Mucosa of stomach (tissue), 1 donor: ENCODE measurements at regions not wholly inside any gene's neighbourhood (a gene's known extent, or its start where the extent isn't known, plus 50 kb on each side); places are given as distances from the start of the nearest gene placed in this dataset.

Experiments
- H3K27me3 ChIP-seq: one replicate; pipeline ENCODE4 v1.7.0; 2013; ENCODE audit warnings: mild to moderate bottlenecking, low read length; ENCODE audit not compliant: control insufficient read depth, insufficient read depth
- H3K36me3 ChIP-seq: one replicate; pipeline ENCODE4 v1.7.0; 2013; ENCODE audit warnings: low read length; ENCODE audit not compliant: control insufficient read depth, insufficient read depth
- H3K4me1 ChIP-seq: one replicate; pipeline ENCODE4 v1.7.0; 2013; ENCODE audit warnings: mild to moderate bottlenecking, low read length; ENCODE audit not compliant: control insufficient read depth, insufficient read depth
- H3K4me3 ChIP-seq: one replicate; pipeline ENCODE4 v1.7.0; 2013; ENCODE audit warnings: low read length
- H3K9ac ChIP-seq: one replicate; pipeline ENCODE4 v1.7.0; 2013; ENCODE audit warnings: mild to moderate bottlenecking, low read length, moderate library complexity
- H3K9me3 ChIP-seq: one replicate; pipeline ENCODE4 v1.7.0; 2013; ENCODE audit warnings: mild to moderate bottlenecking, low read length, moderate library complexity; ENCODE audit not compliant: control insufficient read depth
- donor health status: Pancreatic carcinoma.

DNA sequence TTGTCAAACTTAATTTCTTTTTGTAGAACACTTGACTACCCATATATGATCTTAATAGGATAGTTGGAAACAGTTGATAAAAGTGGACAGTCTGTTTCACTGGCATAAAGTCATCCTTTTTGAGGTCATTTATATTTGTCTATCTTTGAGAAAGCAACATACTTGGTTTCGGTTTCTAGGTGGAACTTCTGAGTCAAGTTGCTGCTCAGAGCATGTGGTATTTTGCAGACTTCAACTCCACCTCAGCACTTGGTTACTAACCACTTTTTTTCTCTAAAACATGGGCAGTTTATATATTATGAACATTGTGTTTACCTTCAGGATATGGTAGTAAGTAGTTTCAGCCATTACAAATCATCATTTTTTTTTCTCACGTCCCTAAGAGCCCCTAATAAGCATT lies 1749.0 kb upstream of the C9orf72 start:
- Histone ChIP-seq H3K36me3 (no peaks in the 10 kb centered on the region), H3K27me3 (no peaks in the 10 kb centered on the region), H3K9ac (no peak overlapping the region), H3K4me3 (no peak overlapping the region), H3K4me1 (no peaks in the 10 kb centered on the region), H3K9me3 (no peaks in the 10 kb centered on the region)

DNA sequence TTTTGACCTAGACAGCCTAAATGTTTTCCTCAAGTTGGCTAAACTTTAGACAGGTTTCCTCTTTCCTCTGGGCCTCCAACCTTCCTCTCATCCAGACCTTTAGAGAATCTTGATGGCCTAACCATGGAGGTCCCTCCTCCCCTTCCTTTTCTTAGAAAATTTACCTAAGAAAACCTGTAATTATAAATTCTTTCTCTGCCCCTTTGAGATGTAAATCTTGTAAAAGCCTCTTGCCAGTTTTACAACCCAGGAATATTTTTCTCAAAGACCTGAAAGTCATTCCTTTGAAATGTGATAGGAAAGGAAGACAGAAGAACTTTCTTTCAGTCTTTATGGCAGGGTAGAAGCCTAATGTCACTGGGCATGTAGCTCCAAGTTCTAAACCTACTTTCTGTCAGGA lies 1752.6 kb upstream of the C9orf72 start:
- H3K27me3 ChIP-seq = no peaks in the 10 kb centered on the region
- H3K9ac ChIP-seq = no peak overlapping the region
- no peaks in the 10 kb centered on the region for H3K36me3 ChIP-seq
- H3K9me3 ChIP-seq = no peaks in the 10 kb centered on the region
- no peak overlapping the region for H3K4me3 ChIP-seq
- H3K4me1 ChIP-seq = no peaks in the 10 kb centered on the region

DNA sequence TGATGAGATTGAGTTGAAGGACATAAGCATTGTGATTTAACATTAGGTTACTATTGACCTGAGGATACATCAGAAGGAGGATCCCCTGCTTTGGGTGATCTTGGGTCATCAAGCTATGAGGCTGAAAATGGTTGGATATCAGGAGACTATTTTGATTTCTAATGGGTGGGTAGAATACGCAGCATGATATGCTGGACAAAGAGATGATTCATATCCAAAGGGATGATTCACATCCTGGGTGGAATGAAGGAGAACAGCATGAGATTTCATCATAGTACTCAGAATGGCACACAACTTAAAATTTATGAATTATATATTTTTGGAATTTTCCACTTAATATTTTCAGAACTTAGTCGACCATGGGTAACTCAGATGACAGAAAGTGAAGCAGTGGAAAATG lies 1759.5 kb upstream of the C9orf72 start:
- H3K9ac ChIP-seq = no peak overlapping the region
- no peak overlapping the region for H3K4me3 ChIP-seq
- no peaks in the 10 kb centered on the region for H3K4me1 ChIP-seq
- no peaks in the 10 kb centered on the region for H3K27me3 ChIP-seq
- H3K9me3 ChIP-seq = no peaks in the 10 kb centered on the region
- H3K36me3 ChIP-seq = no peaks in the 10 kb centered on the region

DNA sequence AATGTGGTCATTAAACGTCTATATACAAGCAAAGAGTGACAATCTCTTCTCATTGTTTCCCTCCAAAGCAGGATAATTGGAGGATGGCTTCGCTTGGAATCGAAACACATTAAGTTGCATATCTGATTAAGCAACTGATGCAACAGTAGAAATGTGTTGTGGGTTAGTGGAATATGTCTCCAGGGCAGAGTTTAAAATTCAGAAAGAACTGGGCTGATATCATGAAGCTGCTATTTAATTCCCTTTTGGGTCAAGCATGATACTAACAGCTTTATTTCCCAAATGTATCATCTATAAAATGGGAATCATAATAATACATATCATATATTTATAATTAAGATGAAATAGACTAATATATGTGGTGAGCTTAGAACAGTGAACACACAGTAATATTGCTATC lies 1763.0 kb upstream of the C9orf72 start:
- Histone ChIP-seq H3K36me3 (no peaks in the 10 kb centered on the region), H3K9ac (no peak overlapping the region), H3K9me3 (no peaks in the 10 kb centered on the region), H3K4me3 (no peak overlapping the region), H3K4me1 (no peaks in the 10 kb centered on the region), H3K27me3 (no peaks in the 10 kb centered on the region)

DNA sequence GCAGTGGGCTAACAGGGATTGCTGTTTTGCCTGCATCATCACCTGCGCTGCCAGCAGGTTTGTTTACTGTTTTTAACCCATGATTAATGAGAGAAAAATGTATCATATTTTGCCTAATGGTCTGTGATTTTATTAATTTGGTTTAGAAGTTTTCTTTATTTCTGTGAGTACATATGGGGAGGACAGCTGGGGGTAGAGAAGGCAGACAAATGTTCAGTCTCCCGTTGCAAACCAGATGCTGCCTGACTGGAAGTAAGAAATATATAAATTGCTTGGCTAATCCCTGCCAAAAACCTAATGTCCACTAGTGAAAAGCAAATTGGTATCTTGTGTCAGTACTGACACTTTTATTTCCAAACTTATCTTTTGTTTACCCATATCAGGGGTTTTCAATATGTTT lies 1766.1 kb upstream of the C9orf72 start:
- no peaks in the 10 kb centered on the region for H3K4me1 ChIP-seq
- H3K9me3 ChIP-seq = no peaks in the 10 kb centered on the region
- H3K27me3 ChIP-seq = no peaks in the 10 kb centered on the region
- no peaks in the 10 kb centered on the region for H3K36me3 ChIP-seq
- no peak overlapping the region for H3K9ac ChIP-seq
- no peak overlapping the region for H3K4me3 ChIP-seq

DNA sequence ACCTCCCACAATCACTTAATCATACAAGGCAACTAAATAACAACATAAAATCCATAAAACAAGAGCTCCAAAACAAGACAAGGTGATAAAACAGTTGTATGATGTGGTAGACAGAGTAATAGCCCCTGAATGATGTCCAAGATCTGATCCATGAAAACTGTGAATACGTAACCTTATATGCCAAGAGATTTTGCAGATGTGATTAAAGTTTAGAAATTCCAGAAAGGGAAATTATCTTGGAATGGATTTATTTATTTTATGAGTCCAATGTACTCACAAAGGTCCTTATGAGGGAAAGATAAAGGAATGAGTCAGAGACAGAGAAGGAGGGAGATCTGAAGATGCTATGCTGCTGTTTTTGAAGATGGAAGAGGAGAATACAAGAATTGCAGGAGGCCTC lies 1775.7 kb upstream of the C9orf72 start:
- H3K36me3 ChIP-seq = no peaks in the 10 kb centered on the region
- no peaks in the 10 kb centered on the region for H3K4me1 ChIP-seq
- no peak overlapping the region for H3K9ac ChIP-seq
- H3K9me3 ChIP-seq = no peaks in the 10 kb centered on the region
- no peaks in the 10 kb centered on the region for H3K27me3 ChIP-seq
- no peak overlapping the region for H3K4me3 ChIP-seq

DNA sequence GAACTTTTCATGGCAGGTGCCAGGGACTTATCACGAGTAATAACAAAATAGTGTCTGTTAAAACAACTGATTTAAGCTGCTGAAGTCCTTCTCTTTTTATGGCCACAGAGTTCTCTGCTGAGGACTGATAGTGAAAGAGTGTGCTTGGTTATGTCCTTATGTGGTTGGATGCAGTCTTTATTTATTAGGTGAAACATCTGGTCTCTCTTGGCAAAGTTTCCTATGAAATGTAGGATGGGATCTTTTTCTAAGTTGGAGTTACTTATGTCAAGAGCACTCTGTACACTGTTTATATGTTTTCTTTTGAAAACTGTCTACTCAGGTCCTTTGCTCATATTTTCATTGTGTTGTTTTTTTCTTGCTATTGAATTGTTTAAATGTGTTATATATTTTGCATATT lies 1816.1 kb upstream of the C9orf72 start:
- no peaks in the 10 kb centered on the region for H3K4me1 ChIP-seq
- no peak overlapping the region for H3K4me3 ChIP-seq
- no peaks in the 10 kb centered on the region for H3K9me3 ChIP-seq
- no peak overlapping the region for H3K9ac ChIP-seq
- no peaks in the 10 kb centered on the region for H3K27me3 ChIP-seq
- no peaks in the 10 kb centered on the region for H3K36me3 ChIP-seq

DNA sequence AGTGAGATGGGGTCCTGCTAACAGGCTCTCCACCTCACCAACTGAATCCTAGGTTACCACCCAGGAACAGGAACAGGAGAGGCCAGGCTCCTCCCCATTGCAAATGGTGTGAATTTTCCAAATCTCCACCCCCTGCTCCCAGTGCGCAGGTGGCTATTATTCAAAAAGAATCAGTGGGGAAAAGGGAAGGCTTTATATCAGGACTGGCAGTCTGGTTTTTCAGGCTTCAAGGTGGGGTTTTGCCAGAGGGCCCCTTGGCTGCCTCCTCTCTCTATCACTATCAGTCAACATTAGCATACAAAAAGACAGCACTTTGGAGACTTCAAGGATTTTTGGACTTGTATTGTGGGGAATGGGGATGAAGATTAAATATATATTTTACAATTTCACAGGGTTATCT lies 1817.6 kb upstream of the C9orf72 start:
- no peaks in the 10 kb centered on the region for H3K9me3 ChIP-seq
- H3K4me3 ChIP-seq = no peak overlapping the region
- no peak overlapping the region for H3K9ac ChIP-seq
- no peaks in the 10 kb centered on the region for H3K27me3 ChIP-seq
- no peaks in the 10 kb centered on the region for H3K36me3 ChIP-seq
- H3K4me1 ChIP-seq = no peaks in the 10 kb centered on the region

DNA sequence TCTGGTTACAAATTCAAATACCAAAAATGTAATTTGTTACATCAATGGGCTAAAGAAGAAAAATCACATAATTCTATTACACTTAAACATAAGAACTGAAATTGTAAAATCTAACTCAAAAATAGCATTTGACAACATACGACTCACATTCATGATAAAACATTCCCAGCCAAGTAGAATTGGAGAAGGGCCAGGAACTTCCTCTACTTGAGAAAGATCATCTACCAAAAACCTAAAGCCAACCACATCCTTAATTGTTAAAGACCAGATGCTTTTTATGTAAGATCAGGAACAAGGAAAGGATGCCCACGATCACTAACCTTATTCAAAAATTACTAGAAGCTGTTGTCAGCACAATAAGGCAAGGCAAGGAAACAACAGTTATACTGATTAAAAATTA lies 1819.8 kb upstream of the C9orf72 start:
- H3K36me3 ChIP-seq = no peaks in the 10 kb centered on the region
- no peak overlapping the region for H3K4me3 ChIP-seq
- no peaks in the 10 kb centered on the region for H3K4me1 ChIP-seq
- no peaks in the 10 kb centered on the region for H3K27me3 ChIP-seq
- H3K9me3 ChIP-seq = no peaks in the 10 kb centered on the region
- H3K9ac ChIP-seq = no peak overlapping the region

DNA sequence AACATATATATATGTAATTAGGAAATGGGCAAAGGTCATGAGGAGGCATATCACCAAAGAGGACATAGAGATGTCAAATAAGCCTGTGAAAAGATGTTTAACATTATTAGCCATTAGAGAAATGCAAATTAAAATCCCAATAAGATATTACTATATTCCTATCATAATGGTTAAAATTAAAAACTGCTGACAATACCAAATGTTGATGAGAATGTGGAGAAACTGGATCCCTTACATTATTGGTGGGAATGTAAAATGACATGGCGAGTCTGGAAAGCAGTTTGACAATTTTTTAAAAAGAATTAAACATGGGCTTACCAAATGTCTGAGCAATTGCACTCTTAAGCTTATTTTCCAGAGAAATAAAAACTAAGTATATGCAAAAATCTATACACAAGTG lies 1821.6 kb upstream of the C9orf72 start:
- H3K4me3 ChIP-seq = no peak overlapping the region
- H3K36me3 ChIP-seq = no peaks in the 10 kb centered on the region
- H3K27me3 ChIP-seq = no peaks in the 10 kb centered on the region
- no peaks in the 10 kb centered on the region for H3K9me3 ChIP-seq
- H3K4me1 ChIP-seq = no peaks in the 10 kb centered on the region
- no peak overlapping the region for H3K9ac ChIP-seq

DNA sequence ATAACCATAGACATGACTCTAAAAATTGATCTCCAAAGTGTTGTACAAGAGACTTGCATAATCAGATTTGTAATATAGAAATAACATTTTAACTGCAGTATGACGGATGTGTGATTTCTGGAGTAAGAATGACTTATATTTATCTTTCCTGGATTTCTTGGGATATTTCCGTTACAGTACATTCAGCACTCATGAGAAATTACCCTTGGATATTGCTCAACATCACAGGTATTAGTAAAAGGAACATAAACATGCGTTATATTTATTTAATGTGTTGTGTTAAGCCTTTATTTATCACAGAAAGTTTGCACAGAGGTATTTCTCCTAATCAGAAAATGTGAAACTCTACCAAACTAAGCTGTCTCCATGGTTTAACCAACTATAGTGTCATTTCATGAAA lies 1823.9 kb upstream of the C9orf72 start:
- H3K9ac ChIP-seq = no peak overlapping the region
- no peaks in the 10 kb centered on the region for H3K27me3 ChIP-seq
- H3K9me3 ChIP-seq = no peaks in the 10 kb centered on the region
- no peak overlapping the region for H3K4me3 ChIP-seq
- no peaks in the 10 kb centered on the region for H3K4me1 ChIP-seq
- H3K36me3 ChIP-seq = no peaks in the 10 kb centered on the region

DNA sequence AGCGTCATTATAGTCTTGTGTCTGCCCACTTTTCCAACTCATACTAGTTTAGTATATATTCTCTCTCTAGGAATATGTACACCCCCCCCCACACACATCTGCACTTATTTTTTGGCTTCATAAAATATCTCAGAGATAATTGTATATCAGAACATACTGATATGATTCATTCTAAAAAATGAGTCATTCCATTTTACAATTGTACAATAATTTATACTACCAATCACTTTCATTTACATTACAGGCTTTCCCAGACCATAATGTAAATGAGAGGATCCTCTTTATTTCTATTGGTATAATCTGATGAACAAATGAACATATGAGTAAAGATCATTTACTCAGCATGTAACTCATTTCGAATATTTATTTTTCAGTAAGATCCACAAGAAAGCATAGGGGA lies 1842.9 kb upstream of the C9orf72 start:
- H3K36me3 ChIP-seq = no peaks in the 10 kb centered on the region
- H3K4me1 ChIP-seq = no peaks in the 10 kb centered on the region
- H3K4me3 ChIP-seq = no peak overlapping the region
- H3K9me3 ChIP-seq = no peaks in the 10 kb centered on the region
- no peak overlapping the region for H3K9ac ChIP-seq
- H3K27me3 ChIP-seq = no peaks in the 10 kb centered on the region

DNA sequence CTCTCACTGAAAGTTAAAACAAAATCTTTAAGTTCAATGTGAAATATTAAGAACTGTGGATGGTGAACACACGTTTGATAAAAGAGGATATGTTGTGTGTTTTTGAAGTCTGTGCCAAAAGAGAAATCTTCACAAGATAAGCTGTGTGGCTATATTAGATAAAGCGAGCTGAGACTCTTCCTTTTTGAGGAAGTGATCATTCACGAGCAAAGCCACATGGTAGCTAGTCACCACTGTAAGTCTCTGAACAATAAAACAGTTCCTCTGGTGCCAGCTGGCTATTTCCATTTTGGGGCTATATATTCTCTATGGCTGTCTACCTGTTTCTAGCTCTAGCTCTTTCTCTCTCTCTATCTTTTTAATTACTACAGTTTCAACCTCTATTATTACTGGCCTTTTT lies 1849.2 kb upstream of the C9orf72 start:
- Histone ChIP-seq H3K36me3 (no peaks in the 10 kb centered on the region), H3K27me3 (no peaks in the 10 kb centered on the region), H3K9me3 (no peaks in the 10 kb centered on the region), H3K4me1 (no peaks in the 10 kb centered on the region), H3K9ac (no peak overlapping the region), H3K4me3 (no peak overlapping the region)
